GM18907 (cell line): ENCODE measurements at regions not wholly inside any gene's neighbourhood (a gene's known extent, or its start where the extent isn't known, plus 50 kb on each side); places are given as distances from the start of the nearest gene placed in this dataset.
"Not testable (repeated sequence)": the region's sequence is repeated elsewhere in the genome, so short reads cannot be mapped to it uniquely, and the experiment has no call there.

Experiments
- ATAC-seq: cut with Tn5 transposase; IDR thresholded peaks from one replicate; pipeline ENCODE4 v1.9.1; 2021; ENCODE audit warnings: mild to moderate bottlenecking, moderate library complexity; ENCODE audit not compliant: unreplicated experiment

DNA sequence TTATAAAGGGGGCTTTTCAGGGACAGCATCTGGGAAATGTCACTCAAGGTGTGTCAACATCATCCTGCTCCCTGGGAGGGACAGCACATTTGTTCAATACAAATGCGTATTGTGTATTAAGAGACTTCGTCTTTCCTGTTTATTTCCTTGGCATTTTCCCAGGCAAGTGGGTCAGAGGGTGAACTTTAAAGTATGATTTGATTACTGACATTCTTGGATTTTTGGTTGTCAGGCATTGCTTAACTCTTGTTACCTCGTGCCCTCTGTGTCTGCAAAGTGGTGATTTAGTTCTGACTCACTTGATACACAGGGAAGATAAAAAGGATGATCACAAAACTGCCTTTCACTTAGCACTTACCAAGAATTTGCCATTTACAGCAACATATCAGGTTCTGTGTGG, 292.7 kb downstream of the SUCLA2 start:
- ATAC-seq: no peak

DNA sequence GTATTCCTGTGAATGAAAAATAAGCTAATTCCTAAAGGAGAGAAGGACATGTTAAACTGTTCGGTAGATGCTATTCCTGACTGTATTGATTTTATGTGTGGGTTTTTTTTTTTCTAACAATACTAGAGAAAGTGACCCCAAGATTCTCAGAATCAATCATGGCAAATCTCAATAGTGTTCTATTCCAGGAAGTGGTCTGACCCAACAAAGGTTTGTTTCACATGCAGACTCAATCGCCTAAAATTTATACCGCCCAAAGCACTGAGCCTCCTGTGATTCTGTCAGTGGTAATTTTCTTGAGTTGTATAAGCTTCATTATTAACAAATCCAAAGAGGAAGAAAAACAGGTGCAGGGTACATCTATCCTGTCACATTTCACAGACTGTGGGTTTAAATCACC, 293.7 kb downstream of the SUCLA2 start:
- no peak for ATAC-seq

DNA sequence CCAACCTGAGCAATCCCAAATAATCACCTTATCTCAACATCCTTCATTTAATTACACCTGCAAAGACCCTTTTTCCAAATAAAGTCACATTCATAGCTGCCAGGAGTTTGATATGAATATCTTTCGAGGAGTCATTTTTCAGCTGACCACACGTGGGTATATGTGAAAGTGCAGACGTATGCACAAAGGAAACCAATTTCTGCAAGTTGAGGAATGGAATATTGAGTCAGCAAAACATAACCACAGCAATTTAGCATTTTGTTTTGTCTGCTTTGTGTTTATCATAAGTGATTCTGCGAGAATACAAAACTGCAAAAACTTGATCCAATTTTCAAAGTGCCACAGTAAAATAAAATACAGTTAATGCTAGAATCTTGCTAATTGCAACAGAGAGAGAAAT, 295.9 kb downstream of the SUCLA2 start:
- ATAC-seq: no peak

DNA sequence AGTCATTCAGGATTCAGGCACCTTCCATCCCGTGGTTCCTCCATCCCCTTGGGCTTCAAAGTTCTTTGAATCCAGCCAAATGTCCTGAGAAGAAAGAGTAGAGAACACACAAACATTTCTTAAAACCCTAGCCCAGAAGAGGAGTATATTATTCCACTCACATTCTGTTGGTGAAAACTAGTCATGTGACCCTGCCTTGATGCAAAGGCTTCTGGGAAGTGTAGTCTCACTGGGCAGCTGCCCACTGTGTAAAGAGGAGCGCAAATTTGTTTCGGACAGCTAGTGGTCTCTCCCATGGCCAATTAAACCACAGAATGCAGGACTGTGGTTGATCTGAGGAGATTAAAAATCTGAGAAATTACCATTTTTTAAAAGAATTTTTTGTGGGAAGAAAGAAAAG, 304.4 kb downstream of the SUCLA2 start:
- ATAC-seq: no peak

DNA sequence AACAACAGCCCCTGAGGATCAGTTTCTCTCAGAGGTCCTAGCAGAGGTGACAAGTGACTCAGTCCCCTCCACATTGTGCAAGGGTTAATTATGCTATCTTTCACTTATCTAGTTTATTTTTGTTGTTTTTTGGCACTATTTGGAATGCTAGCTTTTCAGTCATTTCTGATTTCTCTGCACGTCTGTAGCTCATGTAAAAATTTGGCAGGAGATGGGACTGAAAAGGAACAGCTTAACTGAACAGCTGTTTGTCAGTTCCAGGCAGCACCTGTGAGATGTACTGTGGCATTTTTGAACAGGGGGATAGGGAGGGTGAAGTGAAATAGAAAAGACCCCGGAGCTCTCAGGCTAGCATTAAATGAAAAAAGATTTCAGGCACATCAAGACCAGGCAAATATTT, 313.5 kb downstream of the SUCLA2 start:
- no peak for ATAC-seq

DNA sequence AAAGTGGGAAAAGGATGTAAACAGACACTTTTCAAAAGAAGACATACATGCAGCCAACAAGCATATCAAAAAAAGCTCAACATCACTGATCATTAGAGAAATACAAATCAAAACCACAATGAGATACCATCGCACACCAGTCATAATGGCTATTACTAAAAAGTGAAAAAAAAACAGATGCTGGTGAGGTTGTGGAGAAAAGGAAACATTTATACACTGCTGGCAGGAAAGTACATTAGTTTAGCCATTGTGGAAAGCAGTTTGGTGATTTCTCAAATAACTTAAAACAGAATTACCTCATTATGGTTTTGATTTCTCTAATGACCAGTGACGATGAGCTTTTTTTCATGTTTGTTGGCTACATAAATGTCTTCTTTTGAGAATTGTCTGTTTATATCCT, 315.9 kb downstream of the SUCLA2 start:
- ATAC-seq: not testable (repeated sequence)

DNA sequence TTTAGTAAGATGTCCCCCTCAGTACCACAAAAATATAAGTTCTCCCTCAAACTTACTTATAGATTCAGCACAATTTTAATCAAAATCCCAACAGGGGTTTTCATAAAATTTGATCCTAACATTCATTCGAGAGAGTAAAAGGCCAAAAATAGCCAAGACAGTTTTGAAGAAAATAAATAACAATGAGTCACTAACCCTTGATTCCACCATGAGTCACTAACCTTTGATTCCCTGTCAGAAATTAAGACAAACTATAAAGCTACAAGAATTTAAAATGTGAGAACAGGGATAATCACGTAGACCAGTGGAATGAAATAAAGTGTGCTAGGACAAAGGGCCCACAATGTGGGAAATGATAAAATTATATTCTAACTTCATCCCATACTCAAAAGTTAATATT, 320.3 kb downstream of the SUCLA2 start:
- no peak for ATAC-seq

DNA sequence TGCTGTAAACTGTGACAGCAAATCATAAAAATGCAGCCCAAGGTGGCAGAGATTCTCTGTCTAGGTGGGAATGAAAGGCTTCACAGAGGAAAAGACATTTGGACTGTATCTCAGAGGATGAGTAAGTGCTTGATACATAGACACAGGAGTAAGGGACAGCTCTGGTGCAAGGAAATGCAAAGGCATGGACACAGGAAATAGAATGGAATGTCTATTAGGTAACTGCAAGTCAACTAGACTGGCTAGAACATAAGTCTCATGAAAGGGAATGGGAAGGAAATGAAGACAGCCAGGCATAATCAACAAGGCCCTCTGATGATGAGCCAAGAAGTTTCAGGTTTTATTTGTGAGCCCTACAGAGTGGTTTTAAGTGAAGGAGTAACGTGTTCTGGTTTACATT, 321.7 kb downstream of the SUCLA2 start:
- ATAC-seq: no peak

DNA sequence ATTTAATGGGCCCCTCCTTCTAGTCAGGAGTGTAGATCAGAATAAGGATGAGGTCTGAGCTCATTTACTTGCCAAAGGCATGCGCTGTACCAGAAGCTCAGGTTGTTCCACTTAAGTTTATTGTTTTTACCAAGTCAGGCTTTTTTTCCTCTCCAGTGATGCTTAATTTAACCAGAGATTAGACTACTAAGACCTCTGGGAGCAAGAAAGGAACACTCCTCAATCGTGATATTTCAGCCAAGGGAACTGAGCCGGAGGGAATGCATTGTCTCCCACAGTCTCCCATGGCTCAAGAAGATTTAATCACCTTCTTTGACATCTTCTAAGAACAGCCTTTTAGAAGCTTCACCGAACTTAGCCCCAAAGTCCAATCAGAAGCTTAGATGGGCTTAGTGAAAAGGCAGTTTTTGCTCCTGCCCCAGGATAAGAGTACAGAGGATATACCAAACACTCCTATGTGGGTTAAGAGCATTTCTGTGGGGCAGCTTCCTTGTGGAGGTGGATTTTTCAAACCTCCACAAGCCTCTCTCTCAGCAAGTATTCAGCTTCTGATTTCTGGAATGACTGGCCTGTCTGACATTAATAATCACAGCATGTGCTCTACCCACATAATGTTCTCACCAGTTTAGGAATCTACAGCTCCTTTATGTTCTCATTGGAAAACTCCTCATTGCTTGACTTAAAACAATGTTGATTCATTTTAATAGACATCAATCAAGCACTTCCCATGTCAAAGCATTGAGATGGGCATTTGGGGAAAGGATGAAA, 322.7 kb downstream of the SUCLA2 start:
- no peak for ATAC-seq

DNA sequence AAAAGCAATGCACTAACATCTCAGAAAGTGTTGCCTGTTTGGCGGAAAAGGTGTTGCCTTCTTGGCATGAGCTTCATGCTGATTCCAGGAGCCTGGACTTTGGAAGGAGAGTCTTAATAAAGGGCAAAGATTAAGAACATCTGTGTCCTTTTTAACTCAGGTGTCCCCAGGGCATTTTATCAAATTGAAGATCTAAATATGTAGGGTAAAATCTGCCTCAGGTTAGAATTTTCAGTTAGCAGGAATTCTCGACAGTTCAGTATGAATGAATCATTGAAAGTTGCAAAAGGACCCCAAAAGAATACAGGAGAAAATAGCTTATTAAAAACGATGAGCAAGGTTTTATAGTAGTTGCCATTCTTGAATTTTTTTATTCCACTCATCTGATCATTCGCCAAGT, 325.2 kb downstream of the SUCLA2 start:
- ATAC-seq: no peak

DNA sequence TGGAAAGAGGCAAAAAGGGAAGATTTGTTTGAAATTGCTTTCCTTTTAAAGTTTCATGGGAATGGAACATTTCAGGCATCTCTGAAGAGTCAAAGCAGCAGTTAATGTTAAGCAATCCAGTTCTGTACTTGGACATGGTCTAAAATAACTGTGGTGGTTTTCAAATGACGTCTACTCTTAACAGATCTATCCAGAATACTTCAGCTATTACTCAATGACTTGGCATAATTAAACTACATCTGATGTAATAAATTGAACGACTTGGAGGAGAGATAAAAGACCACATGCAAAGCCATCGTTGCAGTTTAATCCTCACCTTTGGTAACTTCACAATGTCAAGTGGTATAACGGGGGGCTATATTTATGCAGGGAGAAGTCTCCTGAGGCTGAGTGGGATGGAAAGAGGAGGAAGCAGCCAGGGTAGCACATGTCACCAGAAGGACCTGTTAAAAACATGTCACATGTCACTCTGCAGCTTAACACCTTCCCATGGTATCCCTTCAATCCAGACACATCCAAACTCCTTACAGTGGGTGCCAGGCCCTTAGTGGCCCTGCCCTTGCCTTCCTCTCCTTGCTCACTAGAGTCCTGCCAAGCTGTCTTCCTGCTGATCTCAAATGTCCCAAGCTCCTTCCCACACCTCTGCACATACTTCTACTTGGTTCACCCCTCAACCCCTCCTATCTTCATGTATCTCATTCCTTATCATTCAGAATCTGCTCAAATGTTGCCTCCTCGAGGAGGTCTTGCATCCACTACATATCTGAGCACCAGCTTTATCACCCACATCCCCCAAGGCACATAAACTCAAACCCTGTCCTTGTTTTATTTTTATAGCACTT, 327.8 kb downstream of the SUCLA2 start:
- no peak for ATAC-seq

DNA sequence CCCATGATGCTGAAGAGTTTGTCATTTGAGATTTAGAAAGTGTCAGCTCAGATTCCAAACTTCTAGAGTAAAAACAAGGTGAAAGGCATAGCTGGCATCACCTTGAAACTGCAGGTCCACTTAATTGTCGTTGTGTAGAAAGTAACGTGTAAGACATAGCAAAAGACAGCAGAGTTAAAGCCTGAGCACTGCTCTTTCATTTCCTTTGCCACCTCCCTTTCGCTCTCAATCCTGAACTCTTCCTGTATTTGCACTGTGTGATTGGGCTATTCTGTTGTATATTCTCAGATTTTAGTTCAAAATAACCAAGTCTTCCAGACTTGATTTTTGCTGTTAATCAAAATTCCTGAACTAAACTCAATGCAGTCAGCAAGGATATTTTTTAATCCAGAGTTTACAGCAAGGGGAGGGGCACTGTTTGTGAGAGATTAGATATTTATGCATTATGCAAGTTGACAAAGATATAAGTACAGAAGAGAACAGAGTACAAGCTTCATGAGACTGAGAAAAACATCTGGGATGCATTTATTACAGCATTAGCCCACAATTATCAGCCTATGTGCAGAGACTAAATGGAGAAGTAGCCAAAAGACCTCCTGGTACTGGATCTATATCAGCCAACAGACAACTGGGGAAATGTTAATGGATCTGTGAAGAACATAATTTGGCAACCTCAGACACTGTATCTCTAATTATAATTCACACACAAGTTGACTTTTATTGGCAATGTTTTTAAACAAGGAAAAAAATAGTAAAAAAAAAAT, 328.6 kb downstream of the SUCLA2 start:
- ATAC-seq: no peak

DNA sequence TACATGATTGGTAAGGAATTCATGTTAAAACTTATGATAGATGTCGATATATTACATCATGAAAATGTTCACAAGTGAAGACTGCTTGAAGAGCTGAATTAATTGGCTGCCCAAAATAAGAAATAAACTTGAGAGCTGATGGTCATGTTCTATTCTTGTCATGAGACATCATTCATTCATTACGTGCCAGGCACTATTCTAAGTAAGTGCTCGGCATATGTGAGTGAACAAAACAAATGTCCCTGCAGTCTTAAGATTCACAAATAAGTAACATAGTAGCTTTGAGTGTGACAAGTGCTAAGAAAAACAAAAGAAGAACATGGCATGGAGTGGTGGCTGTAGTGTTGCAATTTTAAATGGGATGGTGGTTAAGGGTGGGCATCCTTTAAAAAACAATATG, 329.3 kb downstream of the SUCLA2 start:
- ATAC-seq: no peak

DNA sequence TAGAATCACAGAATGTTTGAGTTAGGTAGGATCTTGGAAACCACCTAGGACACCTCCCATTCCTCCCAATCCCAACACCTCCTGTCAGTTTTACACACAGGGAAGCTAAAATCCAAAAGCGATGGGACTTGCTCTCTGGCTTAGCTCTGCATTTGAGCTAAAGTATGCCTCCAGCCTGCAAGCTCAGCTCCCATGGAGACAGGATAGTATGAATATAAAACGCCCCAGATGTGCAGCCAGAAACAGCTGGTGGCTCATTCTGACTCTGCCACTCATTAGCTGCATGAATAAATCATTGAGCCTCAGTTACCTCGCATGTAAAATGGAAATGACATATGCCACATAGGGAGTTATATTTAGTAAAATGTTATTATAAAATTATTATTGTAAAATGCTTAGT, 336.0 kb downstream of the SUCLA2 start:
- ATAC-seq: no peak

DNA sequence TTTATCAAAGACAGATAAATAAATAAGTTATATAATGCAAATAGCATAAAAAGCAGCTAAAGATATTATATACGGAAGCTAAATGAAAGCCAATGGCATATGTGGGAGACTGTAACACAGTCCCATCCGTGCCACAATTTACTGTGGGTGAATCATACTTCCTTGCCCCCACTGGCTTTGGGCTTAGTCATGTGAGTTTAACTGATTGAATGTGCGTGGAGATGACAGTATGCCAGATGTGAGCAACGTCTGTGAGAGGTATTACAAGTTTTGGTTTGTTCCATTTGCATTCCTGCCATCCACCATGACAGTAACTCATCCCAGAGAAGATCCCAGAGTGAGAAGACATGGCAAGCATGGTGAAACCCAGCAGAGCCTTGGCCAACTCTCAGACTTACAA, 340.0 kb downstream of the SUCLA2 start:
- ATAC-seq: no peak

DNA sequence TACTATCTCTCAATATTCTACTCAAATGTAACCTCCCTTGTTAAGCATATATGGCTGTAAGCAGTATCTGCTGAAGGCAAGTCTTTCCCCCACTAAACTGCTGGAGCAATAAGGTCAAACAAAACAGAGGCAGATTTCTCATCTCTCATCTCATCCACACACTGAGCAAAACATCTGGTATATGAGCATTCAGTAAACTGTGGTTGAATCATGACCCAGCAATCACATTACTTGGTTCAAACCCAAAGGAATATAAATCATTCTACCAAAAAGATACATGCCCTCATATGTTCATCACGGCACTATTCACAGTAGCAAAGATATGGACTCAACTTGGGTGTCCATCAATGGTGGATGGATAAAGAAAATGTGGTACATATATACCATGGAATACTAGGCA, 344.4 kb downstream of the SUCLA2 start:
- no peak for ATAC-seq

DNA sequence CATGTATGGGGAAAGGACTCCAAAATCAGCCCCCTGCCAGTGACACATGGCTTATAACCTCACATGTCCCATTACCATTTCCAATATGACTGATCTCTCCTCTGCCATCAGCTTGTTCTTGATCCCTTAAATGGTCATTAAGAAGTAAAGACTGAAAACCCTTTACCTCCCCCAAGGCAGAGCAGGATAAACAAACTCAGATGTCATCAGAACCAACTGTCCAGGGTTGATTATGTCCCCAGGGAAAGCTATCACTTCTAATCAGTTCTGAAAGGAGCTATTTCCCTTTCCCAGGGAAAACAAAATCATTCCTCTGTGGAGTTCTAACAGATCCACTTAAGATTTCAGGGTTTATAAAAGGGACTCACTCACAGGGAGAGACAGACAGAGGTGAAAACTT, 350.9 kb downstream of the SUCLA2 start:
- no peak for ATAC-seq

DNA sequence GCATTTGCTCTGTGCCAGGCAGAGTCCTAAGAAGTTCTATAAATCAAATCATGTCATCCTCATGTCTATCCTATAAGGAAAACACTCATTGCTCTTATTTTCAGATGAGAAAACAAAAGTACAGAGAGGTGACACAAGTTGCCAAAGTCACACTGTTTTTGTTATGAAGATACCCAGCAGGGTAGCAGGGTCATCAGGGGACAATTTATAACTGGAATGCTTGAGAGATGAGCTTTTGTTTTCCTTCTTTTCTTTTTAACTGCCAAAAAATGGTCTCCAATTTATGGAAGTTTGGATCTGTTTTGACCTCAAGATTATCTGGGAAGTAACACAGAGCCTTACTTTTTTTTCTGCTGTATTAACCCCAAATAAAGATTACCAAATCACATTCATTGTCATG, 354.1 kb downstream of the SUCLA2 start:
- no peak for ATAC-seq

DNA sequence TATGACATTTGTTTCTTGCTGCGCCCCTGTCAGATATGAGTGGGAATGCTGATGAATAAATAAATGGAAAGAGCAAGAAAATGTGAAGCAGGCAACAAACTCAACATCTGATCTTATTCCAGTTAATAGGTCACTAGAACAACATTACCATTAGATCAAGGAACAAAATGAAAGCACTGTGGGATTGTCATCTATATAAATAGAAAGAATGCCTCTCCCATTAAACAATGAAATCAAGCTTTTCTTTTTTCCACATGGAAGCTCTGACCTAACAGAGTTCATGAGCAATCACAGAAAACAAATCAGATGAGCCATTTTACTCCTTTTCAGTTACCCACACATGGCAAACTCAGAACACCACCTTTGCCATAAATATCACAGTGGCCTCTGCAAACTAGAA, 354.8 kb downstream of the SUCLA2 start:
- no peak for ATAC-seq

DNA sequence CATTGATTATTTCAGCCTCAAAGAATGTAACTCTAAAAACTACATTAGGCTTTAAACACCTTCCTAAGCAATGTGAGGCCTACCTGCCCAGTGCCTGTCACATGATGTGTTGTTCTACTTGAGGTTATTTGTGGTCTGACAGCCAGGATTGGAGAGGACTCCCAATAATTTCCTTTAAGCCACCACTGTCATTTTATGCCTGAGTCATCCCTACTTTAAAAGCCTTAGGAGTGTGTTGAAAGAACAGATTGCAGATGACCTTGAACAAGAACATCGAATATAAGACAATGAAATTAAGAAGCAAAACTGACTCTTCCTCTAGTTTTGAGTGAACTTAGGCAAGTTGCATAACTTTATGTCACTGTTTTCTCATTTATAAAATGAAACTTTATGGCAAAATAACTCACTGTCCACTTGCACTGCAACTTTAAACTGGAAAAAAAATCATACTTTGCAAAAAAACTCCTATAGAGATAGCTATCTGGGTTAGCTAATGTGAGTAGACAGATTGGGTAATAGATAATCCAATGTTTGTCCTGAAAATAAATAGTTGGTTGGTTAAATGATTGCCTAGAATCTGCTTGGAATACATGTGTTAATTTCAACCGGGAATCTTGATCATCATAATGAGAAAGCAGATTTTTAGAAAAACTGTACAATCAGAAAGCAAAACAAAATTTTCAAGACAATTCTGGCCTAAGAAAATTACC, 361.2 kb downstream of the SUCLA2 start:
- no peak for ATAC-seq

DNA sequence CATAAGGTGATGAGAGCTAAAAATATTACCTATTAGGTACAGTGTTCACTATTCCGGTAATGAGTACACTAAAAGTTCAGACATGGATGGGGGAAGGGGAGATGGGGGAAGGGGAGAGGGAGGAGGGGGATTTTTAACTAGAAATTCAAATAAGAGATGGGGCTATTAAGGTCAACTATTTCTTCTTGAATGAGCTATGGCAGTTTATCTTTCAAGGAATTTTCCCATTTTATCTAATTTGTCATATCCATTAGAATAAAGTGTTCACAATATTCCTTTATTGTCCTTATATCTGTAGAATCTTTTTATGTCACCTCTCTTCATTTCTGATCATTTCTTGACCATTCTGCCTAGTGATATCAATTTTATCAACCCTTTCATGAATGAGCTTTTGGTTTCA, 362.4 kb downstream of the SUCLA2 start:
- no peak for ATAC-seq
